Endothelial cell of umbilical vein (primary cell): ENCODE measurements at regions not wholly inside any gene's neighbourhood (a gene's known extent, or its start where the extent isn't known, plus 50 kb on each side); places are given as distances from the start of the nearest gene placed in this dataset.

Source experiments
- BruUV-seq: library from RNA; stranded (reverse); fragments of 400-500 nt; replicated peaks from 2 replicates; lab custom pipeline; 2021; lab: Mats Ljungman, UMichigan
- CTCF ChIA-PET: fragments of 300-600, 350-600 bp; sonication (Branson Sonifier 250); formaldehyde crosslinking; loops from one replicate; lab custom pipeline; 2021; ENCODE audit warnings: antibody characterized with exemption, inconsistent platforms; lab: Charles Lee
- POLR2A ChIA-PET: fragments of 300-600, 350-600 bp; sonication (Branson Sonifier 250); formaldehyde crosslinking; loops from one replicate; lab custom pipeline; 2021; ENCODE audit warnings: antibody characterized with exemption, inconsistent platforms; lab: Charles Lee
- DNase-seq: peaks from one replicate; pipeline ENCODE4 v3.0.0-alpha.2; 2011; ENCODE audit warnings: low read depth, low spot score
- FAIRE-seq: peaks from 2 replicates; lab custom pipeline; 2011; peaks lifted over from hg19 to GRCh38; lab: Jason Lieb, UNC
- H2AFZ ChIP-seq: 2 replicates; pipeline ENCODE4 v1.6.0; 2012; ENCODE audit warnings: low read depth, low read length, control low read depth, inconsistent platforms
- H3K27ac ChIP-seq: 2 replicates; pipeline ENCODE4 v1.5.1; 2011; ENCODE audit warnings: low read depth, mild to moderate bottlenecking, control low read depth, low read length, moderate library complexity; ENCODE audit not compliant: insufficient read depth
- H3K27me3 ChIP-seq, 2 experiments: 2 replicates each; pipeline versions ENCODE4 v1.6.0 to v1.6.1; 2011; ENCODE audit warnings: low read length in 2 of 2, mixed read lengths in 1 of 2; ENCODE audit not compliant: control insufficient read depth in 2 of 2, insufficient read depth in 2 of 2
- H3K36me3 ChIP-seq, 2 experiments: 2 replicates in 1 of 2; 3 replicates in 1 of 2; pipeline ENCODE4 v1.5.1; 2011; ENCODE audit warnings: low read length in 2 of 2, mild to moderate bottlenecking in 1 of 2, moderate library complexity in 1 of 2; ENCODE audit not compliant: control insufficient read depth in 2 of 2, insufficient read depth in 2 of 2; ENCODE audit errors: extremely low read depth in 1 of 2
- H3K4me1 ChIP-seq: 3 replicates; pipeline ENCODE4 v1.5.1; 2011; ENCODE audit warnings: mild to moderate bottlenecking, low read length; ENCODE audit not compliant: control insufficient read depth, insufficient read depth; ENCODE audit errors: extremely low read depth
- H3K4me2 ChIP-seq: 2 replicates; pipeline ENCODE4 v1.6.1; 2011; ENCODE audit warnings: low read length, control low read depth, mixed read lengths; ENCODE audit not compliant: insufficient read depth
- H3K4me3 ChIP-seq, 3 experiments: fragments of 200-600 bp in 1 of 3; sonication (generic), shearing (Covaris generic) in 1 of 3; replicated peaks in 1 of 3; 2 replicates each; pipeline ENCODE4 v1.5.1; 2011 to 2016; ENCODE audit warnings: control low read depth in 3 of 3, low read length in 3 of 3, mild to moderate bottlenecking in 2 of 3, inconsistent platforms in 1 of 3, low read depth in 1 of 3, moderate library complexity in 1 of 3; ENCODE audit not compliant: insufficient read depth in 1 of 3
- H3K79me2 ChIP-seq: 2 replicates; pipeline ENCODE4 v1.6.0; 2012; ENCODE audit warnings: low read length, inconsistent platforms; ENCODE audit not compliant: control insufficient read depth, insufficient read depth
- H3K9ac ChIP-seq: replicated peaks from 2 replicates; pipeline ENCODE3; 2011; ENCODE audit warnings: low read length, control low read depth; ENCODE audit not compliant: insufficient read depth; ENCODE audit errors: extremely low read depth
- H3K9me1 ChIP-seq: replicated peaks from 3 replicates; pipeline ENCODE4 v1.6.0; 2011; ENCODE audit warnings: mild to moderate bottlenecking, low read length; ENCODE audit not compliant: control insufficient read depth, insufficient read depth; ENCODE audit errors: extremely low read depth
- H3K9me3 ChIP-seq: replicated peaks from 2 replicates; pipeline ENCODE4 v1.5.1; 2012; ENCODE audit warnings: low read length, inconsistent platforms; ENCODE audit not compliant: control insufficient read depth, insufficient read depth
- H4K20me1 ChIP-seq: replicated peaks from 2 replicates; pipeline ENCODE3; 2011; ENCODE audit warnings: mild to moderate bottlenecking, low read length; ENCODE audit not compliant: control insufficient read depth, insufficient read depth; ENCODE audit errors: extremely low read depth
- CTCF ChIP-seq, 2 donors: IDR thresholded peaks; 1 replicate in 1 of 2; 2 replicates in 1 of 2; pipeline ENCODE4 v1.5.1; 2011; ENCODE audit warnings: low read length in 2 of 2, mild to moderate bottlenecking in 2 of 2, moderate library complexity in 2 of 2, control low read depth in 1 of 2, inconsistent platforms in 1 of 2, low read depth in 1 of 2; ENCODE audit not compliant: insufficient read depth in 1 of 2; ENCODE audit errors: extremely low read depth in 1 of 2
- EZH2 ChIP-seq: IDR thresholded peaks from 2 replicates; pipeline ENCODE4 v1.6.1; 2012; ENCODE audit warnings: borderline replicate concordance, low read depth, mild to moderate bottlenecking, moderate library complexity, low read length, inconsistent platforms; ENCODE audit not compliant: severe bottlenecking
- FOS ChIP-seq: IDR thresholded peaks from 2 replicates; pipeline ENCODE4 v1.6.1; 2011; ENCODE audit warnings: mild to moderate bottlenecking, low read length, moderate library complexity, borderline replicate concordance; ENCODE audit not compliant: insufficient read depth
- GATA2 ChIP-seq: IDR thresholded peaks from 2 replicates; pipeline ENCODE4 v1.7.0; 2011; ENCODE audit warnings: low read depth, mild to moderate bottlenecking, moderate library complexity, mixed read lengths, low read length; ENCODE audit not compliant: insufficient read length, insufficient read depth
- JUN ChIP-seq: IDR thresholded peaks from 2 replicates; pipeline ENCODE4 v1.6.1; 2011; ENCODE audit warnings: borderline replicate concordance, low read depth; ENCODE audit not compliant: insufficient read length, insufficient read depth
- MAX ChIP-seq: IDR thresholded peaks from 2 replicates; pipeline ENCODE4 v1.6.1; 2011; ENCODE audit not compliant: insufficient read depth, insufficient read length
- MYC ChIP-seq: IDR thresholded peaks from one replicate; pipeline ENCODE4 v1.6.1; 2011; ENCODE audit warnings: mild to moderate bottlenecking, low read depth, low read length
- POLR2A ChIP-seq: IDR thresholded peaks from 2 replicates; pipeline ENCODE4 v1.6.1; 2012; ENCODE audit warnings: low read depth, mild to moderate bottlenecking, control low read depth, low read length
- POLR2AphosphoS5 ChIP-seq: IDR thresholded peaks from 2 replicates; pipeline ENCODE4 v1.6.1; 2012; ENCODE audit warnings: low read depth, mild to moderate bottlenecking, control low read depth, low read length, moderate library complexity; ENCODE audit not compliant: insufficient read depth
- dilution Hi-C: fragments of 300-500 bp; cut with MboI; formaldehyde crosslinking; loops from one replicate; pipeline ENCODE4 v1.15.0; 2019; ENCODE audit warnings: low sequenced_read_pairs; ENCODE audit not compliant: extremely low pct_ligation_motif_present
- intact Hi-C: fragments of 100-400 bp; cut with micrococcal nuclease; formaldehyde crosslinking; loops from one replicate; pipeline ENCODE4 v1.10.0; 2022

GRCh38 chr22:48754611-48755058 is 1073.0 kb downstream of the BRD1 start:
- FAIRE-seq (no peak), DNase-seq (no peak)
- no peak overlapping the region for H3K4me3 ChIP-seq
- H3K27me3 ChIP-seq = no peaks in the 10 kb centered on the region
- H3K9ac ChIP-seq = no peak overlapping the region
- ChIA-PET CTCF (no interaction called here), POLR2A (no interaction called here)
- intact Hi-C loops = no loop called here
- no peaks in the 10 kb centered on the region for H3K4me1 ChIP-seq
- dilution Hi-C loops = no loop called here
- H2AFZ ChIP-seq = no peak overlapping the region
- no peaks in the 10 kb centered on the region for H3K36me3 ChIP-seq
- H3K4me2 ChIP-seq = no peak overlapping the region
- H3K9me1 ChIP-seq = no peaks in the 10 kb centered on the region
- TF ChIP-seq POLR2A = no peak
- TF ChIP-seq POLR2AphosphoS5 = no peak
- H3K9me3 ChIP-seq = peaks cover 12% of the 10 kb centered on the region
- H3K27ac ChIP-seq = no peak overlapping the region
- H4K20me1 ChIP-seq = no peaks in the 10 kb centered on the region
- H3K79me2 ChIP-seq = no peaks in the 10 kb centered on the region
- no TSS peak for BruUV-seq

GRCh38 chr22:48753752-48754517 is 1073.7 kb downstream of the BRD1 start:
- DNase-seq = no peak

More at GRCh38 chr22:48753752-48754517, 1073.7 kb downstream of the BRD1 start:
- POLR2A ChIA-PET = no interaction called here
- H3K9me3 ChIP-seq = peaks cover 12% of the 10 kb centered on the region
- no peaks in the 10 kb centered on the region for H3K4me1 ChIP-seq
- no peaks in the 10 kb centered on the region for H3K79me2 ChIP-seq
- no peaks in the 10 kb centered on the region for H3K27me3 ChIP-seq
- no peak overlapping the region for H2AFZ ChIP-seq
- no peaks in the 10 kb centered on the region for H3K9me1 ChIP-seq
- H3K9ac ChIP-seq = no peak overlapping the region
- H3K4me3 ChIP-seq = no peak overlapping the region
- dilution Hi-C loops (no loop called here), intact Hi-C loops (no loop called here)
- CTCF ChIA-PET = no interaction called here
- no peak overlapping the region for H3K27ac ChIP-seq
- FAIRE-seq = no peak
- BruUV-seq = no TSS peak
- H3K4me2 ChIP-seq = no peak overlapping the region
- H3K36me3 ChIP-seq = no peaks in the 10 kb centered on the region
- H4K20me1 ChIP-seq = no peaks in the 10 kb centered on the region
- TF ChIP-seq POLR2A (no peak), GATA2 (no peak), EZH2 (no peak), FOS (no peak), MYC (no peak), POLR2AphosphoS5 (no peak), MAX (peak; percentile 24), JUN (no peak), CTCF (IDR thresholded peaks at IDR 0.05; ENCODE audit: extremely low read depth in 1 of 2, insufficient read depth in 1 of 2, low read depth in 1 of 2, low read length in 2 of 2) (no peak)
